C4-2B (cell line): ENCODE measurements at regions not wholly inside any gene's neighbourhood (a gene's known extent, or its start where the extent isn't known, plus 50 kb on each side); places are given as distances from the start of the nearest gene placed in this dataset.
"Not testable (repeated sequence)": the region's sequence is repeated elsewhere in the genome, so short reads cannot be mapped to it uniquely, and the experiment has no call there.

ENCODE experiments used
- H3K27ac ChIP-seq: fragments of 450-650 bp; 2 replicates; pipeline ENCODE4 v1.5.1; 2017
- ZFX ChIP-seq: fragments of 450-650 bp; IDR thresholded peaks from 2 replicates; pipeline ENCODE4 v1.6.1; 2017
- TF ChIP-seq, protein P1 (sequence below): fragments of 450-650 bp; conservative IDR thresholded peaks from 2 replicates; pipeline ENCODE4 v1.5.1; 2017; ENCODE audit warnings: mild to moderate bottlenecking

- not testable (repeated sequence) for H3K27ac ChIP-seq
These were observed 94.3 kb downstream of the XKR3 start for GRCh38 chr22:16730894-16731293.

GRCh38 chr22:16727491-16727890 lies 97.7 kb downstream of the XKR3 start:
- H3K27ac ChIP-seq: not testable (repeated sequence)

DNA sequence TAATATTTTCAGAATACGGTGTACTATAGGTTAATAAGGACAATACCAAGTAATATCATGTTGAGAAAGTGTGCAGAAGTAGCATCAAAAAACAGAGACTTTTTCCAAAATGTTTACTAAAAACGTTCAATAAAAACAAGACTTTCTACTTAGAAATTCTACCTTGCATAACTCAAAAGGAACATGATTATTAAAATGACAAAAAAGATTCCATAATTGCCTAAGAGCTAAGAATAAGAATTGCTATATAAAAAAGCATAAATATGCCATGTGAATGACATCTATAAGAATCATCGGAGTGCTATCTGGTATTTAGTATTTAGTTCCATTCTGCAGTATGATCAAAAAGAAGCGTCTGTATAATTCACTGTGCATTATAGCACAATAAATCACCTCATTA lies 102.0 kb downstream of the XKR3 start:
- H3K27ac ChIP-seq: not testable (repeated sequence)

GRCh38 chr22:16722564-16722963 lies 102.6 kb downstream of the XKR3 start:
- H3K27ac ChIP-seq: not testable (repeated sequence)

DNA sequence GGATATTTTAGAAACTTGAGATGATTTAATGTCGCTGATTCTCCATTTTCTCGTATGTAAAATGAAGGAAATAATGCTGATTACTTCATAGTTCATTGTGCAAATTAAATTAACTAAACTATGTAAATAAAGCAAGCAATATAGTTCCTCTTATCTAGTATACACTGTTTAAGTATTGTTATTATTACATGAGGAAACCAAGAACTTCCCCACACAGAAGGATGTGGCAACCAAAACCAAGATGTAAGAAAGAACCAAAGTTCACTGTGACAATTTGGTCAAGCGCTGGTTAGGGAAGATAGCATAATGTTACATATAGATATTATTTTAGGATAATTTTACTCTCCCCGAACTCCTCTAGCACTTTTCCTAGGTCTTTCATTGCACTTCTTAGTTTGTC lies 103.2 kb downstream of the XKR3 start:
- no peak overlapping the region for H3K27ac ChIP-seq
- no peak for TF ChIP-seq ZFX
- TF ChIP-seq, protein P1, sequence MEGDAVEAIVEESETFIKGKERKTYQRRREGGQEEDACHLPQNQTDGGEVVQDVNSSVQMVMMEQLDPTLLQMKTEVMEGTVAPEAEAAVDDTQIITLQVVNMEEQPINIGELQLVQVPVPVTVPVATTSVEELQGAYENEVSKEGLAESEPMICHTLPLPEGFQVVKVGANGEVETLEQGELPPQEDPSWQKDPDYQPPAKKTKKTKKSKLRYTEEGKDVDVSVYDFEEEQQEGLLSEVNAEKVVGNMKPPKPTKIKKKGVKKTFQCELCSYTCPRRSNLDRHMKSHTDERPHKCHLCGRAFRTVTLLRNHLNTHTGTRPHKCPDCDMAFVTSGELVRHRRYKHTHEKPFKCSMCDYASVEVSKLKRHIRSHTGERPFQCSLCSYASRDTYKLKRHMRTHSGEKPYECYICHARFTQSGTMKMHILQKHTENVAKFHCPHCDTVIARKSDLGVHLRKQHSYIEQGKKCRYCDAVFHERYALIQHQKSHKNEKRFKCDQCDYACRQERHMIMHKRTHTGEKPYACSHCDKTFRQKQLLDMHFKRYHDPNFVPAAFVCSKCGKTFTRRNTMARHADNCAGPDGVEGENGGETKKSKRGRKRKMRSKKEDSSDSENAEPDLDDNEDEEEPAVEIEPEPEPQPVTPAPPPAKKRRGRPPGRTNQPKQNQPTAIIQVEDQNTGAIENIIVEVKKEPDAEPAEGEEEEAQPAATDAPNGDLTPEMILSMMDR: no peak

- TF ChIP-seq, protein P1: peak; percentile 28
- no peak for TF ChIP-seq ZFX
- no peak overlapping the region for H3K27ac ChIP-seq
These were observed 107.3 kb downstream of the XKR3 start for GRCh38 chr22:16717699-16718558.

DNA sequence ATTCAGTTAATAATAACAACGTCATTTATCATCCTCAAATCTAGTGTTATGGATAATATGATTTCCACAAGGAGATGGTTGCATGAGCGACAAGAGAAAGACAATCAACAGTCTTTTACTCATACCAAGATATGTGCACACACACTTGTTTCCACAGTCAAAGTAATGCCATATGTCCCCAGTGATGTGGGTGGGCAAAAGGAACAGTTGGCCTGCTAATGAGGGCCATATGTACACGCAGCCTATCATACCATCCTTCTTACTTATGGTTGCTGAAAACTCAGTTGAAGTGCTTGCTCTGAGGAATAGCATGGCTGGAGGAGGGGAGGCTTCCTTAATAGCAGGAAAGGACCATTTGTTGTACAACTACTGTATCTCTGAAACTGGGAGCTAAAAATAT lies 110.6 kb downstream of the XKR3 start:
- not testable (repeated sequence) for H3K27ac ChIP-seq

- not testable (repeated sequence) for H3K27ac ChIP-seq
These were observed 109.8 kb upstream of the CCT8L2 start for GRCh38 chr22:16702318-16702870.

DNA sequence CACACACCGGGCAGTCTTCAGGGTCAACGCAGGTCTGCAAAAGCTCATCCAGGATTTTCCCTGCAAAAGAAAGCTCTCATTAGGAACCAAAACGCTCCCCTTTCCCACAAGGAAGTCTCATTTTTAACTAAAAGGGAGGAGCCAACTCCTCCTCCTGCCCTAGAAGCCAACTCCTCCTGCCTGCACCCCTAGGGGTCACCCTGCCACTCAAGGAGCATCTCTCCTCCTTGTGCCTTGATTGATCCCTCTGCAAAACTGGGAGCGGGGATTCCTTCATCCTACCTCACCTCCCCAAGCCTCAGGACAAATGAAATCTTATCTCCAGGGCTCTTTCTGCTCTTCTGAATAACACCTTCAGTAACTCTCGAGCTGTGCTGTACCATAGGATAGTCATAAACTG lies 107.8 kb upstream of the CCT8L2 start:
- not testable (repeated sequence) for H3K27ac ChIP-seq

- H3K27ac ChIP-seq: no peak overlapping the region
- TF ChIP-seq, protein P1: no peak
- TF ChIP-seq ZFX: no peak
These were observed 106.7 kb upstream of the CCT8L2 start for GRCh38 chr22:16699326-16699725.

- H3K27ac ChIP-seq: not testable (repeated sequence)
These were observed 105.0 kb upstream of the CCT8L2 start for GRCh38 chr22:16697492-16698044.

- H3K27ac ChIP-seq: not testable (repeated sequence)
These were observed 104.3 kb upstream of the CCT8L2 start for GRCh38 chr22:16696900-16697299.
